K562 (cell line): ENCODE measurements at regions not wholly inside any gene's neighbourhood (a gene's known extent, or its start where the extent isn't known, plus 50 kb on each side); places are given as distances from the start of the nearest gene placed in this dataset.

Experiments used
- ATAC-seq: fragments of 200-7000 bp; cut with Tn5 transposase; 3 replicates; pipeline ENCODE4 v1.9.1; 2020; ENCODE audit warnings: moderate library complexity
- BruUV-seq: library from RNA; stranded (reverse); fragments of 400-500 nt; replicated peaks from 2 replicates; lab custom pipeline; 2021; lab: Mats Ljungman, UMichigan
- CTCF ChIA-PET: fragments of 300-600 bp; formaldehyde crosslinking; extraction: SDS; loops from one replicate; lab custom pipeline; 2021; ENCODE audit warnings: low intra/inter-chr PET ratio; lab: Yijun Ruan, JAX
- POLR2A ChIA-PET: fragments of 300-600, 350-650 bp; sonication (Branson Sonifier 250); formaldehyde crosslinking; extraction: SDS; loops from one replicate; lab custom pipeline; 2021; ENCODE audit warnings: antibody characterized with exemption, inconsistent platforms; lab: Yijun Ruan, JAX
- DNase-seq, 4 experiments: peaks; one replicate each; pipeline versions ENCODE4 v3.0.0 to v3.0.0-alpha.2; 2011 to 2018; ENCODE audit warnings: low spot score in 3 of 4, mixed read lengths in 3 of 4; ENCODE audit errors: extremely low read depth in 1 of 4
- FAIRE-seq: peaks from 2 replicates; lab custom pipeline; 2011; peaks lifted over from hg19 to GRCh38; lab: Jason Lieb, UNC
- H2AFZ ChIP-seq: 2 replicates; pipeline ENCODE4 v1.6.0; 2011; ENCODE audit warnings: low read depth, low read length, control low read depth, inconsistent platforms
- H3K27ac ChIP-seq: fragments of 200-600 bp; 3 replicates; pipeline ENCODE4 v1.8.0; 2011; ENCODE audit warnings: low read depth, mild to moderate bottlenecking, control low read depth, inconsistent platforms, low read length, moderate library complexity, mixed read lengths; ENCODE audit errors: extremely low read depth
- H3K27me3 ChIP-seq, 2 experiments: fragments of 300-600 bp in 1 of 2; 2 replicates in 1 of 2; 3 replicates in 1 of 2; pipeline versions ENCODE4 v1.6.0 to v1.8.0; 2011; ENCODE audit warnings: inconsistent platforms in 2 of 2, low read length in 2 of 2, mild to moderate bottlenecking in 1 of 2, mixed read lengths in 1 of 2, moderate library complexity in 1 of 2; ENCODE audit not compliant: control insufficient read depth in 2 of 2, insufficient read depth in 2 of 2
- H3K36me3 ChIP-seq: fragments of 300-600 bp; 3 replicates; pipeline ENCODE4 v1.8.0; 2011; ENCODE audit warnings: mild to moderate bottlenecking, low read length, inconsistent platforms; ENCODE audit not compliant: control insufficient read depth, insufficient read depth
- H3K4me1 ChIP-seq, 2 experiments: fragments of 200-600 bp in 1 of 2; replicated peaks in 1 of 2; 2 replicates in 1 of 2; 3 replicates in 1 of 2; pipeline versions ENCODE4 v1.5.1 to v1.8.0; 2011; ENCODE audit warnings: inconsistent platforms in 2 of 2, low read length in 2 of 2, mild to moderate bottlenecking in 1 of 2, mixed read lengths in 1 of 2, moderate library complexity in 1 of 2; ENCODE audit not compliant: control insufficient read depth in 2 of 2, insufficient read depth in 2 of 2
- H3K4me2 ChIP-seq: 2 replicates; pipeline ENCODE4 v1.6.1; 2011; ENCODE audit warnings: low read length, control low read depth, inconsistent platforms, mixed read lengths; ENCODE audit not compliant: insufficient read depth
- H3K4me3 ChIP-seq: fragments of 200-600 bp; sonication (generic), shearing (Covaris generic); 2 replicates; pipeline ENCODE4 v1.5.1; 2016; ENCODE audit warnings: control low read depth, inconsistent platforms
- H3K79me2 ChIP-seq: fragments of 200-600 bp; 3 replicates; pipeline ENCODE4 v1.8.0; 2011; ENCODE audit warnings: low read length, inconsistent platforms; ENCODE audit not compliant: control insufficient read depth, insufficient read depth
- H3K9ac ChIP-seq, 2 experiments: 2 replicates each; pipeline versions ENCODE4 v1.6.0 to v1.6.1; 2011; ENCODE audit warnings: low read depth in 2 of 2, low read length in 2 of 2, control low read depth in 1 of 2, inconsistent platforms in 1 of 2, mild to moderate bottlenecking in 1 of 2, mixed read lengths in 1 of 2; ENCODE audit not compliant: insufficient read depth in 1 of 2
- H3K9me1 ChIP-seq: one replicate; pipeline ENCODE4 v1.6.0; 2011; ENCODE audit warnings: inconsistent platforms, mild to moderate bottlenecking, low read length, moderate library complexity; ENCODE audit not compliant: control insufficient read depth, insufficient read depth
- H3K9me3 ChIP-seq: replicated peaks from 2 replicates; pipeline ENCODE4 v1.5.1; 2011; ENCODE audit warnings: low read depth, low read length, inconsistent platforms; ENCODE audit not compliant: control insufficient read depth, insufficient read depth
- H4K20me1 ChIP-seq: replicated peaks from 2 replicates; pipeline ENCODE4 v1.6.1; 2011; ENCODE audit warnings: low read length, inconsistent platforms, mixed read lengths; ENCODE audit not compliant: control insufficient read depth, insufficient read depth
- CBFB ChIP-seq: sonication (generic); formaldehyde crosslinking; IDR thresholded peaks from 2 replicates; pipeline ENCODE4 v1.4.0; 2020; ENCODE audit warnings: mild to moderate bottlenecking, missing genetic modification reagents
- FOXM1 ChIP-seq, 2 experiments: fragments of 450-650 bp in 1 of 2; sonication (generic) in 1 of 2; formaldehyde crosslinking in 1 of 2; IDR thresholded peaks; 2 replicates each; pipeline versions ENCODE4 v1.6.1 to v1.9.0; 2017 to 2022; ENCODE audit warnings: low read depth in 2 of 2, mild to moderate bottlenecking in 2 of 2, missing genetic modification reagents in 1 of 2, moderate library complexity in 1 of 2
- ILK ChIP-seq: fragments of 450-650 bp; IDR thresholded peaks from 2 replicates; pipeline ENCODE4 v1.6.1; 2016; ENCODE audit warnings: missing genetic modification characterization, low read depth, mild to moderate bottlenecking, missing compliant biosample characterization, moderate library complexity, borderline replicate concordance
- KDM1A ChIP-seq, 2 experiments: fragments of 450-650 bp; IDR thresholded peaks; 2 replicates each; pipeline ENCODE4 v1.6.1; 2016; ENCODE audit warnings: mild to moderate bottlenecking in 2 of 2
- LARP7 ChIP-seq: fragments of 450-650 bp; IDR thresholded peaks from 2 replicates; pipeline ENCODE4 v1.6.1; 2016
- POLR2A ChIP-seq: fragments of 450-650 bp; conservative IDR thresholded peaks from 2 replicates; pipeline ENCODE4 v1.6.1; 2016
- RUNX1 ChIP-seq: sonication (generic); IDR thresholded peaks from 2 replicates; pipeline ENCODE4 v1.6.1; 2016; ENCODE audit warnings: antibody characterized with exemption, low read depth
- ZNF165 ChIP-seq: fragments of 250-450 bp; sonication (Bioruptor Pico); IDR thresholded peaks from 2 replicates; pipeline ENCODE4 v1.4.0; 2020; ENCODE audit warnings: borderline replicate concordance
- ZNF696 ChIP-seq: fragments of 250-450 bp; sonication (Bioruptor Pico); conservative IDR thresholded peaks from 2 replicates; pipeline ENCODE4 v1.4.0; 2020; ENCODE audit warnings: mild to moderate bottlenecking, moderate library complexity
- WGBS: fragments of 100-300 bp; shearing (Covaris generic); methylation state at CpG from one replicate; pipeline ENCODE4 v1.1.6; 2016; ENCODE audit warnings: low coverage, mixed read lengths; ENCODE audit not compliant: insufficient coverage; ENCODE audit errors: missing lambda C conversion rate; 5-methylcytosine and 5-hydroxymethylcytosine counted together
- in situ Hi-C: fragments of 300-500 bp; cut with MboI; formaldehyde crosslinking; loops from 4 replicates; pipeline ENCODE4 v1.15.0; 2018; ENCODE audit warnings: inconsistent platforms, mixed read lengths
- intact Hi-C: fragments of 100-400 bp; cut with micrococcal nuclease; formaldehyde crosslinking; loops from 2 replicates; pipeline ENCODE4 v1.14.2; 2022

GRCh38 chr5:5954275-5954598, 424.1 kb downstream of the MED10 start:
- H3K9ac ChIP-seq: no peak overlapping the region
- no peak for TF ChIP-seq LARP7
- TF ChIP-seq ILK (tag): no peak
- no peak for TF ChIP-seq ZNF165
- TF ChIP-seq KDM1A (IDR thresholded peaks at IDR 0.05): no peak
- TF ChIP-seq CBFB (CRISPR knock-in tag): no peak
- no peak for TF ChIP-seq ZNF696
- TF ChIP-seq FOXM1 (IDR thresholded peaks at IDR 0.05; ENCODE audit: low read depth): no peak
- TF ChIP-seq FOXM1 (CRISPR knock-in tag; IDR thresholded peaks at IDR 0.05; ENCODE audit: low read depth): no peak
- TF ChIP-seq POLR2A: no peak
- TF ChIP-seq RUNX1: no peak
- H3K27ac ChIP-seq: no peak overlapping the region
- H3K79me2 ChIP-seq: no peaks in the 10 kb centered on the region
- H3K9me3 ChIP-seq: no peaks in the 10 kb centered on the region
- peaks cover 0 to 4% of the 10 kb centered on the region in 2 experiments; a peak in 1 of 5 replicates for H3K27me3 ChIP-seq
- intact Hi-C loops (no loop called here), in situ Hi-C loops (no loop called here)
- H4K20me1 ChIP-seq: no peaks in the 10 kb centered on the region; the same call in 1 of the 2 replicates
- H2AFZ ChIP-seq: no peak overlapping the region
- no peak for ATAC-seq
- no peak for FAIRE-seq
- H3K4me3 ChIP-seq: no peak overlapping the region
- H3K9me1 ChIP-seq: no peaks in the 10 kb centered on the region
- no peaks in the 10 kb centered on the region for H3K4me1 ChIP-seq
- CTCF ChIA-PET: no interaction called here
- 0% methylated on average over 9 of the region's 9 CpGs for WGBS
- DNase-seq: no peak
- no TSS peak for BruUV-seq
- no peaks in the 10 kb centered on the region for H3K36me3 ChIP-seq
- H3K4me2 ChIP-seq: no peak overlapping the region
- POLR2A ChIA-PET: no interaction called here
